Prostate gland (tissue), 2 donors: ENCODE measurements at regions not wholly inside any gene's neighbourhood (a gene's known extent, or its start where the extent isn't known, plus 50 kb on each side); places are given as distances from the start of the nearest gene placed in this dataset.

Experiments used
- CTCF ChIP-seq, 4 experiments: fragments of 200-600 bp in 2 of 4; fragments of 450-650 bp in 2 of 4; sonication (generic) in 2 of 4; IDR thresholded peaks; 1 replicate in 3 of 4; 2 replicates in 1 of 4; pipeline ENCODE4 v1.5.1; 2016 to 2019; ENCODE audit warnings: antibody characterized with exemption in 4 of 4, mild to moderate bottlenecking in 2 of 4, moderate library complexity in 2 of 4
- POLR2AphosphoS5 ChIP-seq: sonication (generic); formaldehyde crosslinking; IDR thresholded peaks from one replicate; pipeline ENCODE4 v1.6.1; 2017; ENCODE audit warnings: antibody characterized with exemption

- no peak for TF ChIP-seq CTCF (IDR thresholded peaks at IDR 0.05)
- TF ChIP-seq POLR2AphosphoS5 = peak; percentile 81
Measured at GRCh38 chr5:17897776-17898175, 263.5 kb downstream of the TAF11L14 start.
